OCI-LY3 (cell line): ENCODE measurements at regions not wholly inside any gene's neighbourhood (a gene's known extent, or its start where the extent isn't known, plus 50 kb on each side); places are given as distances from the start of the nearest gene placed in this dataset.

Experiments
- H2AFZ ChIP-seq: fragments of 200-600, 300-600 bp; shearing (Covaris generic); 2 replicates; pipeline ENCODE4 v1.6.0; 2014; ENCODE audit warnings: antibody characterized with exemption, low read depth, low read length
- H3K27ac ChIP-seq: fragments of 200-600, 300-600 bp; sonication (generic); 2 replicates; pipeline ENCODE4 v1.5.1; 2014; ENCODE audit warnings: mild to moderate bottlenecking, low read length, moderate library complexity, mixed read lengths
- H3K27me3 ChIP-seq: fragments of 200-600, 300-600 bp; sonication (generic); 2 replicates; pipeline ENCODE4 v1.6.1; 2014; ENCODE audit warnings: low read depth, low read length, mixed read lengths
- H3K36me3 ChIP-seq: fragments of 200-600, 300-600 bp; sonication (generic); replicated peaks from 2 replicates; pipeline ENCODE3; 2014; ENCODE audit warnings: low read depth, low read length, mixed read lengths
- H3K4me1 ChIP-seq: fragments of 300-600, 200-600 bp; sonication (generic); 2 replicates; pipeline ENCODE4 v1.6.1; 2014; ENCODE audit warnings: low read length, mixed read lengths
- H3K4me2 ChIP-seq: fragments of 200-600, 300-600 bp; sonication (generic); 2 replicates; pipeline ENCODE4 v1.6.1; 2014; ENCODE audit warnings: low read length, mixed read lengths
- H3K4me3 ChIP-seq: fragments of 300-600, 200-600 bp; sonication (generic); 2 replicates; pipeline ENCODE4 v1.5.1; 2014; ENCODE audit warnings: antibody characterized with exemption, mild to moderate bottlenecking, low read length, moderate library complexity
- H3K79me2 ChIP-seq: fragments of 300-600, 200-600 bp; shearing (Covaris generic); 2 replicates; pipeline ENCODE4 v1.6.1; 2014; ENCODE audit warnings: mild to moderate bottlenecking, low read length, mixed read lengths
- H3K9ac ChIP-seq: fragments of 300-600, 200-600 bp; shearing (Covaris generic); 2 replicates; pipeline ENCODE4 v1.6.0; 2014; ENCODE audit warnings: mild to moderate bottlenecking, low read length, moderate library complexity
- H3K9me3 ChIP-seq: fragments of 200-600, 300-600 bp; shearing (Covaris generic); 2 replicates; pipeline ENCODE4 v1.6.1; 2014; ENCODE audit warnings: low read length, mixed read lengths; ENCODE audit not compliant: insufficient read depth
- H4K20me1 ChIP-seq: fragments of 200-600, 300-600 bp; sonication (generic); 2 replicates; pipeline ENCODE4 v1.6.1; 2016; ENCODE audit warnings: low read length, mixed read lengths; ENCODE audit not compliant: insufficient read depth
- EZH2phosphoT487 ChIP-seq: fragments of 200-600 bp; shearing (Covaris generic); IDR thresholded peaks from 2 replicates; pipeline ENCODE4 v1.6.1; 2018; ENCODE audit warnings: antibody characterized with exemption, mixed run types, low read depth
- TF ChIP-seq, protein P1 (sequence below): fragments of 200-600, 300-600 bp; sonication (generic); IDR thresholded peaks from 2 replicates; pipeline ENCODE4 v1.5.1; 2014; ENCODE audit warnings: antibody characterized with exemption, low read length, low read depth

DNA sequence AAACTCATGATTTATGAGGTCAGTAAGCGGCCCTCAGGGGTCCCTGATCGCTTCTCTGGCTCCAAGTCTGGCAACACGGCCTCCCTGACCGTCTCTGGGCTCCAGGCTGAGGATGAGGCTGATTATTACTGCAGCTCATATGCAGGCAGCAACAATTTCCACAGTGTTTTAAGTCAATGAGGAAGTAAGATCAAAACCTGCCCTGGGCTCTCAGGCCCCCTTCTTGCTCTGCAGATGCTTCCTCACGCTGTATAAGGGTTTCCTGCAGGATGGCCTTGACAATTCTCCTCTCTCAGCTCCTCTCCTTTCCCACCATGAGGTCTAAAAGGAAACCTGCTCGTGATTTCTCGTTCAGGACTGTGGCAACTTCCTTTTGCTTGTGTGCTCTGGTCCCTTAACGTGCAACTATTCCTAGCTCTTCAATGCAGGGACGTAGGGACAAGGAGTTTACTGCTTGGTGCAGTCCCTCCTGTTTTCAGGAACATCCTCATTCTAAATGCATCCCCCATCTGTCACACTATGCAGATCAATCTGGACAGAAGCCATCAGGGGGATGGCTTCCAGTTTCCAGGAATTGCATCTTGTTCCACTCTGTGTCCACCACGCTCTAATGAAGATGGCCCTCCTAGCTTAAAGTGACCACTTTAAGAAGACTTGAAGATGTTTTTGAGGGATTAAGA is 64.3 kb upstream of the IGLL5 start:
- Histone ChIP-seq H3K27ac (no peak overlapping the region), H4K20me1 (no peaks in the 10 kb centered on the region), H3K79me2 (no peaks in the 10 kb centered on the region), H3K4me2 (no peak overlapping the region), H2AFZ (no peak overlapping the region), H3K9me3 (no peaks in the 10 kb centered on the region), H3K36me3 (no peaks in the 10 kb centered on the region), H3K4me1 (no peaks in the 10 kb centered on the region), H3K27me3 (no peaks in the 10 kb centered on the region), H3K4me3 (no peak overlapping the region), H3K9ac (no peak overlapping the region)
- no peak for TF ChIP-seq EZH2phosphoT487
- TF ChIP-seq, protein P1, sequence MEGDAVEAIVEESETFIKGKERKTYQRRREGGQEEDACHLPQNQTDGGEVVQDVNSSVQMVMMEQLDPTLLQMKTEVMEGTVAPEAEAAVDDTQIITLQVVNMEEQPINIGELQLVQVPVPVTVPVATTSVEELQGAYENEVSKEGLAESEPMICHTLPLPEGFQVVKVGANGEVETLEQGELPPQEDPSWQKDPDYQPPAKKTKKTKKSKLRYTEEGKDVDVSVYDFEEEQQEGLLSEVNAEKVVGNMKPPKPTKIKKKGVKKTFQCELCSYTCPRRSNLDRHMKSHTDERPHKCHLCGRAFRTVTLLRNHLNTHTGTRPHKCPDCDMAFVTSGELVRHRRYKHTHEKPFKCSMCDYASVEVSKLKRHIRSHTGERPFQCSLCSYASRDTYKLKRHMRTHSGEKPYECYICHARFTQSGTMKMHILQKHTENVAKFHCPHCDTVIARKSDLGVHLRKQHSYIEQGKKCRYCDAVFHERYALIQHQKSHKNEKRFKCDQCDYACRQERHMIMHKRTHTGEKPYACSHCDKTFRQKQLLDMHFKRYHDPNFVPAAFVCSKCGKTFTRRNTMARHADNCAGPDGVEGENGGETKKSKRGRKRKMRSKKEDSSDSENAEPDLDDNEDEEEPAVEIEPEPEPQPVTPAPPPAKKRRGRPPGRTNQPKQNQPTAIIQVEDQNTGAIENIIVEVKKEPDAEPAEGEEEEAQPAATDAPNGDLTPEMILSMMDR: no peak

DNA sequence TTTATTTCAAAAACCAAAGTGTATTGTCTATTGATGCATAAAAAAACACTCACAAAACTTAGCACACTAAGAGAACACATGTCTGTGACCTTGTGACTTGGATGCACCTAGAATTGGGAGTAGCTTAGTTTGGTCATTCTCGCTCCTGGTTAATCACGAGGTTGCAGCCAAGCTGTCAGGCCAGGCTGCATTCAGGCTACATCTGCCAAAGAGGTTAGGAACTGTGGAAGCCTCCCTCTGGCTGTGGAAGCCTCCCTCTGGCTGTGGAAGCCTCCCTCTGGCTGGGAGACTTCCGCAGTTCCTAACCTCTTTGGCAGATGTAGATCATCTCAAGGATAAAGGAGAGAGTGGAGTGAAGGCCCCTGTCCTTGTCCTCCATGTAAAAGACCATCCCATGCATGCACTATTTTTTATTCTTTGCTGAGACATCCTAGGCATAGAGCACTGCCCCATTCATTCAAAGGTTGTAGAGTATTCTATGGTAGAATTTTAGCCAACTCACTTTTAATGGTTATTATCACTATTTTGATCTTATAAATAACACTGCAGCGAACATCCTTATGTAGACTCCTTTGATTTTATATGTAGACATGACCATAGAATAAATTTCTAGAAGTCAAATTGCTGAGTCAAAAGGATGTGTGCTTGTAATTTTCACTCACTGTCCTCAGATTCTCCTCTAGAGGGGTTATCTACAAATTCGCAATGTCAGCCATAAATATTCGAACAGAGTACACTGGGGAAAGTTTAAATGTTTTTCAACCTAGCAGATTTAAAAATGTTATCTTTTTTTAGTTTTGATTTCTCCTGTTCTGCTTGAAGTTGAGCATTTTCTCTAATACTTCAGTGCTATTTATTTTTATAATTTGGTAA is 63.0 kb upstream of the IGLL5 start:
- H3K27me3 ChIP-seq: no peaks in the 10 kb centered on the region
- no peak for TF ChIP-seq EZH2phosphoT487
- TF ChIP-seq, protein P1: no peak
- H3K79me2 ChIP-seq: no peaks in the 10 kb centered on the region
- no peaks in the 10 kb centered on the region for H3K36me3 ChIP-seq
- no peak overlapping the region for H3K27ac ChIP-seq
- H3K4me3 ChIP-seq: no peak overlapping the region
- H3K9ac ChIP-seq: no peak overlapping the region
- H4K20me1 ChIP-seq: no peaks in the 10 kb centered on the region
- H3K4me1 ChIP-seq: no peaks in the 10 kb centered on the region
- no peak overlapping the region for H2AFZ ChIP-seq
- H3K4me2 ChIP-seq: no peak overlapping the region
- no peaks in the 10 kb centered on the region for H3K9me3 ChIP-seq

DNA sequence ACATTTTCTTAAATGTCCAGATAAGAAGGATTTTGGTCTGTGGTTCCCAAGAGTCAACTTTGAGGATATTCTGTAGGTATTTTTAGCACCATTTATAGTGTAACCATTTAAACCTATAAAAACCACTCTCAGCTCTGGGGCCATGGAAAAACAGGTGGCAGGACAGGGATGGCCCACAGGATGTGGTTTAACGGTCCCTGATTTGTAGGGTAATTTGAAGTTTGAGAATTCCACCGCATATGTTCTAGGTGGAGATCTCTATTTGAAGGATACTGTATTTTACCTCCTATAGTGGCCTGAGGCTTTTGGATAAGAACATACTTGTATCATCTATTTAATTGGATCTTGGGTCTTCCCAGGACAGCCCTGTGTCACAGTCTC is 62.4 kb upstream of the IGLL5 start:
- Histone ChIP-seq H3K9me3 (no peaks in the 10 kb centered on the region), H3K27ac (no peak overlapping the region), H3K27me3 (no peaks in the 10 kb centered on the region), H3K79me2 (no peaks in the 10 kb centered on the region), H2AFZ (no peak overlapping the region), H3K4me3 (no peak overlapping the region), H3K4me2 (no peak overlapping the region), H4K20me1 (no peaks in the 10 kb centered on the region), H3K36me3 (no peaks in the 10 kb centered on the region), H3K4me1 (no peaks in the 10 kb centered on the region), H3K9ac (no peak overlapping the region)
- TF ChIP-seq, protein P1: no peak
- TF ChIP-seq EZH2phosphoT487: no peak

DNA sequence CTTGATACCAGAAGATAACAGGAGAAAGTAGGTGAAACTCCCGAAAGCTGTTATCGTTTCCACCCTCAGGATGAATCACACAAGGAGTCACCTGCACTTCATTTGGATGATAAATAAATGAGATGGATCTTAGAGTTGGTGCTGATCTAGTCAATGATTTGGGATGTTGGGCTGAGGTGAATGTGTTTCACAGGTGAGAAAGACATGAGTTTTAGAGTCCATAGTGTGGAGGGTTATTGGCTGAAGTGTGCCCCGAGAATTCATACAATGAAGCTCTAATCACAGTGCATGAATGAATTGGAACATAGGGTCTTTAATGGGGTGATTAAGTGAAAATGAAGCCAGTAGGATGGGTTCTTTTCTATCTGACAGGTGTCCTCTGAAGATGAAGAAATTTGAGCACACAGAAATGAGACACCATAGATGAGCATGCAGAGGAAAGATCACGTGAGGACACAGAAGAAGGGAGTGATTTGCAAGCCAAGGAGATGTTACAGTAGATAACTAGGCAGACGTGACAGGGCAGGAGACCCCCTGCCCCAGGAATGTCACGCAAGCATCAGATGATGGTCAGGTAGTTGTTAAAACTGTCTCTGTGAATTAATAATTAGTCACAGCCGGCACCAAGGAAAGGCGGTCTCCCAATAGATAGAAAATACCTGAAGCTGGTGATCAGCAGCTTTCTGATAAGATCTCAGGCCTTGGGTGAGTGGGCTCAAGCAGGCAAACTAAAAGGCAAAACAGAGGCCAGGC is 60.3 kb upstream of the IGLL5 start:
- Histone ChIP-seq H4K20me1 (no peaks in the 10 kb centered on the region), H3K4me1 (no peaks in the 10 kb centered on the region), H3K4me3 (no peak overlapping the region), H3K79me2 (no peaks in the 10 kb centered on the region), H3K27ac (no peak overlapping the region), H3K9me3 (no peaks in the 10 kb centered on the region), H2AFZ (no peak overlapping the region), H3K4me2 (no peak overlapping the region), H3K9ac (no peak overlapping the region), H3K27me3 (no peaks in the 10 kb centered on the region), H3K36me3 (no peaks in the 10 kb centered on the region)
- TF ChIP-seq EZH2phosphoT487: no peak
- TF ChIP-seq, protein P1: no peak
